DND-41 (cell line): ENCODE measurements at regions not wholly inside any gene's neighbourhood (a gene's known extent, or its start where the extent isn't known, plus 50 kb on each side); places are given as distances from the start of the nearest gene placed in this dataset.

Source experiments
- ATAC-seq: fragments of 200-7000 bp; cut with Tn5 transposase; 3 replicates; pipeline ENCODE4 v1.9.1; 2021; ENCODE audit warnings: low read depth; ENCODE audit not compliant: insufficient read depth
- DNase-seq: peaks from one replicate; pipeline ENCODE4 v3.0.0-alpha.2; 2020
- H2AFZ ChIP-seq: 2 replicates; pipeline ENCODE4 v1.6.0; 2012; ENCODE audit warnings: low read depth, low read length
- H3K27ac ChIP-seq: 2 replicates; pipeline ENCODE4 v1.5.1; 2012; ENCODE audit warnings: low read length, inconsistent platforms
- H3K27me3 ChIP-seq: fragments of 200-600 bp; sonication (generic); 2 replicates; pipeline ENCODE4 v1.6.0; 2012; ENCODE audit warnings: low read length, mild to moderate bottlenecking, inconsistent platforms; ENCODE audit not compliant: insufficient read depth, poor library complexity
- H3K36me3 ChIP-seq: 2 replicates; pipeline ENCODE4 v1.5.1; 2012; ENCODE audit warnings: low read length, inconsistent platforms; ENCODE audit not compliant: insufficient read depth
- H3K4me1 ChIP-seq: 2 replicates; pipeline ENCODE4 v1.5.1; 2012; ENCODE audit warnings: mild to moderate bottlenecking, low read length; ENCODE audit not compliant: insufficient read depth
- H3K4me2 ChIP-seq: 2 replicates; pipeline ENCODE4 v1.6.0; 2012; ENCODE audit warnings: mild to moderate bottlenecking, moderate library complexity, low read length, inconsistent platforms; ENCODE audit not compliant: insufficient read depth
- H3K4me3 ChIP-seq, 2 experiments: fragments of 200-600 bp in 1 of 2; shearing (Covaris generic) in 1 of 2; 2 replicates each; pipeline ENCODE4 v1.5.1; 2012 to 2016; ENCODE audit warnings: inconsistent platforms in 2 of 2, low read length in 2 of 2, mild to moderate bottlenecking in 2 of 2, low read depth in 1 of 2, moderate library complexity in 1 of 2
- H3K79me2 ChIP-seq: 2 replicates; pipeline ENCODE4 v1.6.0; 2012; ENCODE audit warnings: low read length, inconsistent platforms; ENCODE audit not compliant: insufficient read depth
- H3K9ac ChIP-seq: 2 replicates; pipeline ENCODE4 v1.6.0; 2012; ENCODE audit warnings: low read depth, mild to moderate bottlenecking, inconsistent platforms, low read length, moderate library complexity
- H3K9me3 ChIP-seq: 2 replicates; pipeline ENCODE4 v1.5.1; 2012; ENCODE audit warnings: low read length, moderate library complexity, mild to moderate bottlenecking, inconsistent platforms; ENCODE audit not compliant: insufficient read depth, severe bottlenecking
- H4K20me1 ChIP-seq: 2 replicates; pipeline ENCODE4 v1.6.0; 2012; ENCODE audit warnings: low read length; ENCODE audit not compliant: insufficient read depth
- EZH2 ChIP-seq: IDR thresholded peaks from 3 replicates; pipeline ENCODE4 v1.6.1; 2012; ENCODE audit warnings: borderline replicate concordance, low read depth, mild to moderate bottlenecking, moderate library complexity, low read length, inconsistent platforms; ENCODE audit not compliant: severe bottlenecking
- TF ChIP-seq, protein P1 (sequence below): IDR thresholded peaks from 2 replicates; pipeline ENCODE4 v1.5.1; 2012; ENCODE audit warnings: borderline replicate concordance, low read length, moderate library complexity, mild to moderate bottlenecking; ENCODE audit not compliant: poor library complexity, severe bottlenecking; ENCODE audit errors: extremely low read depth

DNA sequence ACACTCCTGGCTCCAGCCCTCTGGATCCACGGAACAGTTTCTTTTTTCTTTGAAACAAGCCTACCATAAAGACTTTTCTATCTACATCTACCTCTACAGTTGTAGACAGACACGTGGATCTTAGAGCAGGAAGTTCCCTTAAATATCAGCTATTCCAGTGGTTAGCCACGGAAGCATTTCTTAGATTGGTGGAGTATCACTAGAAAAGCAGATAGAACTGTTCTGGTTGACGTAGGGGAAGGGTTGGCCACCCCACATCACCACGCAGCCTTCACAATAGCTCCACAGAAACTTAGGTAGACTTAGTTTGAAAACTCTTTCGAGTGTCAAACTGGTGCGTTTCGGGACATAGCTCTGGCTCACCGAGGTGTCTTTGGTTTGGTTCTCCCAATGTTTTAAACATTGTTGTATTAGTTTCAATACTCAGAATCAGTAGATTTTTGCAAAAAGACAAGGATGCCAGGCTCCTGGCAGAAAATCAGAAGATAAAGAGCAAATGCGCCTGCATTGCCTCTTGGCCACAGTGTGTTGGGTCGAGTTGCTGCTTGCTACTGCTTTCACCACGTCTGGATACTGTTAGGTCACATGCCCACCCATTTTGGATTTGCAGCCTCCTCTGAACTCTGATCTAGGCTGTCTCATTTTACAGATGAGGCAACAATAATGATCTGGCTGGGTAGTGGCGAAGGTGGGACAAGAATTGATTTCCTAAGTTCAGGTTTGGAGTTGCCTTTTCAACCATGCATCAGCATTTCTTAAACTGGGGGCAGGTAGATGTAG is 71.5 kb upstream of the DTNBP1 start:
- ATAC-seq (no peak), DNase-seq (no peak)
- TF ChIP-seq, protein P1, sequence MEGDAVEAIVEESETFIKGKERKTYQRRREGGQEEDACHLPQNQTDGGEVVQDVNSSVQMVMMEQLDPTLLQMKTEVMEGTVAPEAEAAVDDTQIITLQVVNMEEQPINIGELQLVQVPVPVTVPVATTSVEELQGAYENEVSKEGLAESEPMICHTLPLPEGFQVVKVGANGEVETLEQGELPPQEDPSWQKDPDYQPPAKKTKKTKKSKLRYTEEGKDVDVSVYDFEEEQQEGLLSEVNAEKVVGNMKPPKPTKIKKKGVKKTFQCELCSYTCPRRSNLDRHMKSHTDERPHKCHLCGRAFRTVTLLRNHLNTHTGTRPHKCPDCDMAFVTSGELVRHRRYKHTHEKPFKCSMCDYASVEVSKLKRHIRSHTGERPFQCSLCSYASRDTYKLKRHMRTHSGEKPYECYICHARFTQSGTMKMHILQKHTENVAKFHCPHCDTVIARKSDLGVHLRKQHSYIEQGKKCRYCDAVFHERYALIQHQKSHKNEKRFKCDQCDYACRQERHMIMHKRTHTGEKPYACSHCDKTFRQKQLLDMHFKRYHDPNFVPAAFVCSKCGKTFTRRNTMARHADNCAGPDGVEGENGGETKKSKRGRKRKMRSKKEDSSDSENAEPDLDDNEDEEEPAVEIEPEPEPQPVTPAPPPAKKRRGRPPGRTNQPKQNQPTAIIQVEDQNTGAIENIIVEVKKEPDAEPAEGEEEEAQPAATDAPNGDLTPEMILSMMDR = no peak
- TF ChIP-seq EZH2 = no peak
- H3K79me2 ChIP-seq = no peaks in the 10 kb centered on the region
- no peak overlapping the region for H3K9ac ChIP-seq
- H3K4me2 ChIP-seq = no peak overlapping the region
- H3K27me3 ChIP-seq = peaks cover 16% of the 10 kb centered on the region
- no peak overlapping the region for H3K4me3 ChIP-seq
- no peaks in the 10 kb centered on the region for H3K36me3 ChIP-seq
- H2AFZ ChIP-seq = no peak overlapping the region
- no peaks in the 10 kb centered on the region for H4K20me1 ChIP-seq
- H3K9me3 ChIP-seq = no peaks in the 10 kb centered on the region
- H3K4me1 ChIP-seq = no peaks in the 10 kb centered on the region
- H3K27ac ChIP-seq = no peak overlapping the region

DNA sequence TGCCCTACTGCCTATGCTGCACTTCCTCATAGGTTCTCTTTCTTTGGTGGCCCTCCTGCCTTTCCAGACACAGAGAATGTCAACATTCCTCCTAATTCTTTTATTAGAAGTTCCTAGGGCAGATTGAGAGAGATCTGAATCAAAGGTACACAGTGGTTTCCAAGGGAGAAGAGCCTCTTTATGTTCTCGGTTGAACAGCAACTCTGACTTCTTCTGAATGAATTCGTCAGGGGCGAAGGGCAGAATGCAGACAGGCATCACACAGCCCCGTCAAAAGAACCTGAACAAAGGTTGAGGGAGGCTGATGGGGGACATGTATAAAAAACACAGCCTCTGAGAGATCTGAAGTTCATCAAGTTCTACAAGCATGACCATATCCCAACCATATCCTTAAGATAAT is 68.1 kb upstream of the DTNBP1 start:
- DNase-seq = no peak
- Histone ChIP-seq H4K20me1 (no peaks in the 10 kb centered on the region), H3K4me3 (no peak overlapping the region), H3K27me3 (peaks cover 16% of the 10 kb centered on the region), H3K4me2 (no peak overlapping the region), H3K27ac (no peak overlapping the region), H3K9ac (no peak overlapping the region), H2AFZ (no peak overlapping the region), H3K36me3 (no peaks in the 10 kb centered on the region), H3K9me3 (no peaks in the 10 kb centered on the region), H3K79me2 (no peaks in the 10 kb centered on the region), H3K4me1 (no peaks in the 10 kb centered on the region)
- TF ChIP-seq, protein P1 = no peak
- TF ChIP-seq EZH2 = no peak
- no peak for ATAC-seq

- Histone ChIP-seq H3K79me2 (no peaks in the 10 kb centered on the region), H3K9me3 (no peaks in the 10 kb centered on the region), H3K4me2 (no peak overlapping the region), H3K4me1 (no peaks in the 10 kb centered on the region), H3K36me3 (no peaks in the 10 kb centered on the region), H2AFZ (no peak overlapping the region), H3K27ac (no peak overlapping the region), H3K27me3 (peaks cover 16% of the 10 kb centered on the region), H3K9ac (no peak overlapping the region), H4K20me1 (no peaks in the 10 kb centered on the region), H3K4me3 (no peak overlapping the region)
- ATAC-seq (no peak), DNase-seq (no peak)
- no peak for TF ChIP-seq EZH2
- TF ChIP-seq, protein P1 = no peak
Measured at GRCh38 chr6:15730442-15730841, 67.6 kb upstream of the DTNBP1 start.
